PC-9 (cell line): ENCODE measurements at regions not wholly inside any gene's neighbourhood (a gene's known extent, or its start where the extent isn't known, plus 50 kb on each side); places are given as distances from the start of the nearest gene placed in this dataset.

Experiments
- BruUV-seq: library from RNA; stranded (reverse); fragments of 400-500 nt; replicated peaks from 2 replicates; lab custom pipeline; 2021; lab: Mats Ljungman, UMichigan
- CTCF ChIA-PET: fragments of 300-600 bp; sonication (Branson Sonifier 250); formaldehyde crosslinking; loops from one replicate; lab custom pipeline; 2022; ENCODE audit warnings: antibody characterized with exemption; lab: Charles Lee
- POLR2A ChIA-PET: fragments of 300-600 bp; sonication (Branson Sonifier 250); formaldehyde crosslinking; loops from one replicate; lab custom pipeline; 2022; ENCODE audit warnings: antibody characterized with exemption; ENCODE audit not compliant: unreplicated experiment; lab: Charles Lee
- DNase-seq, 2 experiments: peaks; one replicate each; pipeline versions ENCODE4 v3.0.0 to v3.0.0-alpha.2; 2015 to 2022; ENCODE audit warnings: mixed read lengths in 1 of 2
- H2AFZ ChIP-seq: fragments of 200-600 bp; sonication (generic); 2 replicates; pipeline ENCODE4 v1.8.1; 2017; ENCODE audit warnings: antibody characterized with exemption
- H3F3A ChIP-seq: fragments of 200-600 bp; sonication (generic); 2 replicates; pipeline ENCODE4 v1.8.1; 2017; ENCODE audit warnings: antibody characterized with exemption, mild to moderate bottlenecking, low read depth; ENCODE audit not compliant: insufficient read depth
- H3K27ac ChIP-seq: fragments of 200-600 bp; sonication (generic); 2 replicates; pipeline ENCODE4 v1.6.1; 2016; ENCODE audit warnings: mixed run types
- H3K27me3 ChIP-seq: fragments of 200-600 bp; sonication (generic); 2 replicates; pipeline ENCODE4 v1.6.1; 2016; ENCODE audit warnings: low read depth, mixed run types; ENCODE audit not compliant: insufficient read depth
- H3K36me3 ChIP-seq: fragments of 200-600 bp; sonication (generic); 2 replicates; pipeline ENCODE4 v1.6.1; 2016; ENCODE audit warnings: low read depth, mixed run types
- H3K4me1 ChIP-seq: fragments of 200-600 bp; sonication (generic); replicated peaks from 2 replicates; pipeline ENCODE4 v1.6.1; 2016; ENCODE audit warnings: mixed run types; ENCODE audit not compliant: insufficient read depth
- H3K4me2 ChIP-seq: fragments of 200-600 bp; sonication (generic); 2 replicates; pipeline ENCODE4 v1.6.1; 2017; ENCODE audit warnings: mixed run types
- H3K4me3 ChIP-seq: fragments of 200-600 bp; sonication (generic); 2 replicates; pipeline ENCODE4 v1.6.1; 2016; ENCODE audit warnings: mixed run types
- H3K79me2 ChIP-seq: fragments of 200-600 bp; sonication (generic); 2 replicates; pipeline ENCODE4 v1.6.1; 2017; ENCODE audit warnings: low read depth, mixed run types
- H3K9me2 ChIP-seq: fragments of 200-600 bp; sonication (generic); 2 replicates; pipeline ENCODE4 v1.8.1; 2017; ENCODE audit warnings: mild to moderate bottlenecking; ENCODE audit not compliant: insufficient read depth
- H3K9me3 ChIP-seq: fragments of 200-600 bp; sonication (generic); 2 replicates; pipeline ENCODE4 v1.8.1; 2016; ENCODE audit warnings: low read depth; ENCODE audit not compliant: insufficient read depth
- H4K20me1 ChIP-seq: fragments of 200-600 bp; sonication (generic); 2 replicates; pipeline ENCODE4 v1.8.1; 2017; ENCODE audit not compliant: insufficient read depth
- CTCF ChIP-seq: fragments of 200-600 bp; sonication (generic); conservative IDR thresholded peaks from 2 replicates; pipeline ENCODE4 v1.6.1; 2017; ENCODE audit warnings: mixed run types, antibody characterized with exemption, mild to moderate bottlenecking, moderate library complexity
- EZH2 ChIP-seq: fragments of 200-600 bp; sonication (generic); IDR thresholded peaks from 2 replicates; pipeline ENCODE4 v1.8.0; 2017; ENCODE audit warnings: antibody characterized with exemption, low read depth
- intact Hi-C: fragments of 100-400 bp; cut with micrococcal nuclease; formaldehyde crosslinking; loops from one replicate; pipeline ENCODE4 v1.10.0; 2022; ENCODE audit not compliant: unreplicated experiment

- Histone ChIP-seq H3F3A (no peaks in the 10 kb centered on the region), H3K9me2 (no peaks in the 10 kb centered on the region), H3K4me1 (no peaks in the 10 kb centered on the region), H3K27ac (no peak overlapping the region), H3K4me3 (no peak overlapping the region), H2AFZ (no peak overlapping the region), H3K4me2 (no peak overlapping the region), H3K36me3 (no peaks in the 10 kb centered on the region), H3K9me3 (no peaks in the 10 kb centered on the region), H4K20me1 (no peaks in the 10 kb centered on the region), H3K79me2 (no peaks in the 10 kb centered on the region), H3K27me3 (no peaks in the 10 kb centered on the region)
- TF ChIP-seq CTCF (no peak), EZH2 (no peak)
- ChIA-PET CTCF (interaction anchor here (0.7 kb wide), 1 partner anchor 430 kb away, joined by 4 read pairs; no protein-coding TSS in a partner anchor), POLR2A (no interaction called here)
- no TSS peak for BruUV-seq
- no peak for DNase-seq
- intact Hi-C loops = no loop called here
Measured at GRCh38 chr6:128821116-128821515, 61.8 kb upstream of the LAMA2 start.

DNA sequence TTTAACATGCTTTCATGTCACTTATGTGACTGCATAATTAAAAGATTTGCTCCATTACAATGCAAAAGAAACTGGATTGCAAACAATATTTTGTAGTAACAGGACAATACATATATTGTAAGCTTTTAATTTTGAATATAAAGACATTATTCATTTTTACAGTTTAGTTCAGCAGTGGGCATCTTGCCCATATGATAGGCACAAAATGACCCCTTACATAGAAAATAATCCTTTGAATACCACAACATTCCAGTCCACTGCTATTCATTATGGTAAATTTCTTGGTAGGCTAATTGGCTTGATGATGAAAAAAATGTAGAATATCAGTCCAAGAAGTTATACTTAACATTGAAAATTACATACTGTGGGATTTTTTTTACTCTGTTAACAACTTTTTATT, 74.1 kb upstream of the LAMA2 start:
- TF ChIP-seq EZH2 (no peak), CTCF (no peak)
- POLR2A ChIA-PET = no interaction called here
- no peak overlapping the region for H3K4me2 ChIP-seq
- H3K4me1 ChIP-seq = no peaks in the 10 kb centered on the region
- H3F3A ChIP-seq = no peaks in the 10 kb centered on the region
- CTCF ChIA-PET = no interaction called here
- DNase-seq = no peak
- H3K4me3 ChIP-seq = no peak overlapping the region
- H3K9me3 ChIP-seq = no peaks in the 10 kb centered on the region; the same call in none of the 2 replicates
- H3K27me3 ChIP-seq = no peaks in the 10 kb centered on the region
- no TSS peak for BruUV-seq
- H3K36me3 ChIP-seq = no peaks in the 10 kb centered on the region
- H3K27ac ChIP-seq = no peak overlapping the region
- intact Hi-C loops = no loop called here
- H3K79me2 ChIP-seq = no peaks in the 10 kb centered on the region
- H2AFZ ChIP-seq = no peak overlapping the region
- no peaks in the 10 kb centered on the region for H4K20me1 ChIP-seq
- peaks cover 3% of the 10 kb centered on the region; the same call in 1 of the 2 replicates for H3K9me2 ChIP-seq

DNA sequence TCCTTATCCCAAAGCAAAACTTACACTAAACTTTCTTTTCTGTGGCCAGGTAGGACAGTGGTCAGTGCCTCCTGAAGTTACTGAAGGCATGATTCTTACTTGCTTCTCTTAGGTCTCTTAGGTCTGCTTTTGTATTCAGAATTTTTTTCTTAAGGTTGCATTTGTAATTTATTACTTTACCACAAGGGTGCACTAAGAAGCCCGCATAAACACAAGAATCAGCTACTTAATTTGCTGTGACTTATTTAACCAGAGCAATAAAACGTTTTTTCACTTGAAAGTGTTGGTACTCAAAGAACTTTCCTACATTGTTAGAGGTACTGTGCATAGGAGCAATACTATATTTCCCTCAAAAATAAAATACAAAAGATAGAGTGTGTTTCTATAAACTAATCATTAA, 75.4 kb upstream of the LAMA2 start:
- H3K27ac ChIP-seq = no peak overlapping the region
- no peak overlapping the region for H3K4me3 ChIP-seq
- BruUV-seq = no TSS peak
- no peaks in the 10 kb centered on the region; the same call in none of the 2 replicates for H3K9me3 ChIP-seq
- no peaks in the 10 kb centered on the region for H3K36me3 ChIP-seq
- no peaks in the 10 kb centered on the region for H3K79me2 ChIP-seq
- no peaks in the 10 kb centered on the region for H3K27me3 ChIP-seq
- H3K9me2 ChIP-seq = no peaks in the 10 kb centered on the region; the same call in 1 of the 2 replicates
- no peaks in the 10 kb centered on the region for H4K20me1 ChIP-seq
- no peak for TF ChIP-seq EZH2
- TF ChIP-seq CTCF = peak; percentile 71
- H3K4me2 ChIP-seq = no peak overlapping the region
- no peaks in the 10 kb centered on the region for H3K4me1 ChIP-seq
- no peak for DNase-seq
- no peaks in the 10 kb centered on the region for H3F3A ChIP-seq
- POLR2A ChIA-PET = interaction anchor here (0.6 kb wide), 1 partner anchor 505 kb away, joined by 7 read pairs; no protein-coding TSS in a partner anchor
- CTCF ChIA-PET = interaction anchor here (0.5 to 0.7 kb wide), 2 partner anchors 444 to 682 kb away, joined by 3 to 4 read pairs; no protein-coding TSS in a partner anchor
- intact Hi-C loops = loop anchor here (2.0 kb wide), 1 partner anchor 563 kb away; no protein-coding TSS in a partner anchor
- no peak overlapping the region for H2AFZ ChIP-seq
